ENCODE measurements at regions not wholly inside any gene's neighbourhood (a gene's known extent, or its start where the extent isn't known, plus 50 kb on each side); places are given as distances from the start of the nearest gene placed in this dataset.

DNA sequence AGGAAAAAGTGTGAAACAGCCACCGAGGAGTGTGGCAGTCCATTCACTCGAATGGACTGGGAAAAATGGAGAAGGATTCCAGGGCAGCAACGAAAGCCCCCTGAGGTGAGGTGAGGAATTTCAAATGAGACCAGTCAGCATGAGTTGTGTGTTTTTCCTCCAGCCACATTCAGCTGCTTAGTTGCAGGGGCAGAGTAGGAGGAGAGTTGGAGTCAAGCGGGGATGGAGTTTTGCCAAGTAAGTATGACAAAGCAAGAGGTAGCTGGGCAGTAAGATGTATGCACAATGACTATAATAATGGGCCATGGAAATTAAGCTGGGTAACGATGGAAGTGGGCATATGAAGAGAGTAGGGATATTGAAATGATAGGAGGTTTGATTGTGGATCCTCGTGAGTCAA is 64.4 kb downstream of the CCDC54 start:
- Histone ChIP-seq H3K79me2 (ENCODE audit: low read length) (no peaks in the 10 kb centered on the region), H3K4me2 (ENCODE audit: low read depth, low read length) (no peak overlapping the region), H4K20me1 (ENCODE audit: insufficient read depth, low read length) (no peaks in the 10 kb centered on the region), H3K27ac (ENCODE audit: low read length) (no peak overlapping the region), H3K36me3 (replicated peaks; ENCODE audit: insufficient read depth, low read length) (no peaks in the 10 kb centered on the region), H3K9ac (ENCODE audit: low read length) (no peak overlapping the region), H3K9me3 (replicated peaks; ENCODE audit: insufficient read depth, low read length) (no peaks in the 10 kb centered on the region), H3K9me2 (replicated peaks; ENCODE audit: insufficient read depth, low read length) (no peaks in the 10 kb centered on the region), H3F3A (ENCODE audit: insufficient read depth, low read length) (no peaks in the 10 kb centered on the region), H3K27me3 (replicated peaks; ENCODE audit: insufficient read depth, low read length) (no peaks in the 10 kb centered on the region), H3K4me3 (ENCODE audit: low read length) (no peak overlapping the region), H2AFZ (ENCODE audit: low read length) (no peak overlapping the region), H3K4me1 (ENCODE audit: low read length) (no peaks in the 10 kb centered on the region)
- DNase-seq, result no peak
- TF ChIP-seq EZH2 (optimal IDR thresholded peaks at IDR 0.05; ENCODE audit: low read depth, low read length), result no peak
- no peak for TF ChIP-seq EZH2phosphoT487 (IDR thresholded peaks at IDR 0.05; ENCODE audit: low read length)
- TF ChIP-seq, protein P1, sequence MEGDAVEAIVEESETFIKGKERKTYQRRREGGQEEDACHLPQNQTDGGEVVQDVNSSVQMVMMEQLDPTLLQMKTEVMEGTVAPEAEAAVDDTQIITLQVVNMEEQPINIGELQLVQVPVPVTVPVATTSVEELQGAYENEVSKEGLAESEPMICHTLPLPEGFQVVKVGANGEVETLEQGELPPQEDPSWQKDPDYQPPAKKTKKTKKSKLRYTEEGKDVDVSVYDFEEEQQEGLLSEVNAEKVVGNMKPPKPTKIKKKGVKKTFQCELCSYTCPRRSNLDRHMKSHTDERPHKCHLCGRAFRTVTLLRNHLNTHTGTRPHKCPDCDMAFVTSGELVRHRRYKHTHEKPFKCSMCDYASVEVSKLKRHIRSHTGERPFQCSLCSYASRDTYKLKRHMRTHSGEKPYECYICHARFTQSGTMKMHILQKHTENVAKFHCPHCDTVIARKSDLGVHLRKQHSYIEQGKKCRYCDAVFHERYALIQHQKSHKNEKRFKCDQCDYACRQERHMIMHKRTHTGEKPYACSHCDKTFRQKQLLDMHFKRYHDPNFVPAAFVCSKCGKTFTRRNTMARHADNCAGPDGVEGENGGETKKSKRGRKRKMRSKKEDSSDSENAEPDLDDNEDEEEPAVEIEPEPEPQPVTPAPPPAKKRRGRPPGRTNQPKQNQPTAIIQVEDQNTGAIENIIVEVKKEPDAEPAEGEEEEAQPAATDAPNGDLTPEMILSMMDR (IDR thresholded peaks at IDR 0.05; ENCODE audit: low read length), result no peak

DNA sequence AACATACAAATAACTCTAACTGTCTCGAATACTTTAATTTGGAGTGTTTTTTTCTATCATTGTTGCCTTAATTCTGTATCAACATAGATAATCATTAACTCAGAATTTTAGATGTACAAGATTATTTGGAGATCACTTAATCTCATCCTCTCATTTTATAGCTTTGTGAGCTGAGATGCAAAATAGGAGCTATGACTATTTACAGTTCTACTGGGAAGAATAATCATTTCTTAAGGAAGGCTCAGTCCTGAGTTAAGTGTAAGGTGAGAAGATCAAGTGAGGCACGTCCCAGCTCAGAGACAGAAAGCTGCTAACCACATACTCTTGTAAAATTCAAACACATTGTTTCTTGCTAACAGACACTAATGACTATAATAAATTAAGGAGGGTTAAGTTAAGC is 66.2 kb downstream of the CCDC54 start:
- no peaks in the 10 kb centered on the region for H3K9me2 ChIP-seq (replicated peaks; ENCODE audit: insufficient read depth, low read length)
- TF ChIP-seq EZH2phosphoT487 (IDR thresholded peaks at IDR 0.05; ENCODE audit: low read length), result no peak
- TF ChIP-seq, protein P1 (IDR thresholded peaks at IDR 0.05; ENCODE audit: low read length), result no peak
- TF ChIP-seq EZH2 (optimal IDR thresholded peaks at IDR 0.05; ENCODE audit: low read depth, low read length), result no peak
- no peak overlapping the region for H3K4me3 ChIP-seq (ENCODE audit: low read length)
- no peak overlapping the region for H3K27ac ChIP-seq (ENCODE audit: low read length)
- H4K20me1 ChIP-seq (ENCODE audit: insufficient read depth, low read length), result no peaks in the 10 kb centered on the region
- H3K9ac ChIP-seq (ENCODE audit: low read length), result no peak overlapping the region
- no peak for DNase-seq
- H2AFZ ChIP-seq (ENCODE audit: low read length), result no peak overlapping the region
- H3K27me3 ChIP-seq (replicated peaks; ENCODE audit: insufficient read depth, low read length), result no peaks in the 10 kb centered on the region
- H3K9me3 ChIP-seq (replicated peaks; ENCODE audit: insufficient read depth, low read length), result no peaks in the 10 kb centered on the region
- H3K79me2 ChIP-seq (ENCODE audit: low read length), result no peaks in the 10 kb centered on the region
- no peaks in the 10 kb centered on the region for H3F3A ChIP-seq (ENCODE audit: insufficient read depth, low read length)
- no peaks in the 10 kb centered on the region for H3K36me3 ChIP-seq (replicated peaks; ENCODE audit: insufficient read depth, low read length)
- H3K4me2 ChIP-seq (ENCODE audit: low read depth, low read length), result no peak overlapping the region
- H3K4me1 ChIP-seq (ENCODE audit: low read length), result no peaks in the 10 kb centered on the region

DNA sequence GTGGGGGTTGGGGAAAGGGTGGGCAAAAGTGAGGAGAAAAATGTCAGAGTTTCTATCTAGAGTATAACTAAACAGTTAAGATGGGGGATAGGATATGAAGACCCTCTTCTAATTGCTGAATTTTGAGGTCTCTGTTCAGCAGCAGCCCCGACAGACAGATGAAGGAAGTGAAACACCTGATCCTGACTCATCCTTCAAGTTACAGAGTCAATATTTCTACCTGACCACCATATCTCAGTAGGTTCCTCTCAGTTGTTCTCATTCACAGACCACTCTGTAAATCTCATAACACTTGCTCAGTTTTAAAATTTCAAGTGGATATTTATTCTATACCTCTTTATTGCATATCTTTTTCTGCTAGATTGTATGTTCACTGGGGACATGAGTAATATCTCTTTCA is 69.5 kb downstream of the CCDC54 start:
- H3K9ac ChIP-seq (ENCODE audit: low read length), result no peak overlapping the region
- H2AFZ ChIP-seq (ENCODE audit: low read length), result no peak overlapping the region
- H3K36me3 ChIP-seq (replicated peaks; ENCODE audit: insufficient read depth, low read length), result no peaks in the 10 kb centered on the region
- no peaks in the 10 kb centered on the region for H3K79me2 ChIP-seq (ENCODE audit: low read length)
- no peaks in the 10 kb centered on the region for H3K4me1 ChIP-seq (ENCODE audit: low read length)
- H3K27ac ChIP-seq (ENCODE audit: low read length), result no peak overlapping the region
- no peaks in the 10 kb centered on the region for H3K27me3 ChIP-seq (replicated peaks; ENCODE audit: insufficient read depth, low read length)
- no peaks in the 10 kb centered on the region for H3K9me3 ChIP-seq (replicated peaks; ENCODE audit: insufficient read depth, low read length)
- H3F3A ChIP-seq (ENCODE audit: insufficient read depth, low read length), result no peaks in the 10 kb centered on the region
- no peak overlapping the region for H3K4me2 ChIP-seq (ENCODE audit: low read depth, low read length)
- no peak for DNase-seq
- H3K4me3 ChIP-seq (ENCODE audit: low read length), result no peak overlapping the region
- TF ChIP-seq, protein P1 (IDR thresholded peaks at IDR 0.05; ENCODE audit: low read length), result no peak
- no peak for TF ChIP-seq EZH2phosphoT487 (IDR thresholded peaks at IDR 0.05; ENCODE audit: low read length)
- no peak for TF ChIP-seq EZH2 (optimal IDR thresholded peaks at IDR 0.05; ENCODE audit: low read depth, low read length)
- H4K20me1 ChIP-seq (ENCODE audit: insufficient read depth, low read length), result no peaks in the 10 kb centered on the region
- no peaks in the 10 kb centered on the region for H3K9me2 ChIP-seq (replicated peaks; ENCODE audit: insufficient read depth, low read length)

All from MM.1S (cell line).